HL-60 (cell line): ENCODE measurements at regions not wholly inside any gene's neighbourhood (a gene's known extent, or its start where the extent isn't known, plus 50 kb on each side); places are given as distances from the start of the nearest gene placed in this dataset.
"Not testable (repeated sequence)": the region's sequence is repeated elsewhere in the genome, so short reads cannot be mapped to it uniquely, and the experiment has no call there.

Experiments used
- DNase-seq, 2 experiments: peaks; one replicate each; pipeline ENCODE4 v3.0.0-alpha.2; 2010 to 2020; ENCODE audit warnings: low read depth in 1 of 2, low spot score in 1 of 2
- H3K27ac ChIP-seq: fragments of 250-450 bp; sonication (Bioruptor Pico); replicated peaks from 2 replicates; pipeline ENCODE4 v1.5.1; 2020; ENCODE audit warnings: mild to moderate bottlenecking, moderate library complexity
- H3K27me3 ChIP-seq: fragments of 250-450 bp; sonication (Bioruptor Pico); 2 replicates; pipeline ENCODE4 v1.5.1; 2021; ENCODE audit warnings: mild to moderate bottlenecking, moderate library complexity; ENCODE audit not compliant: insufficient read depth, poor library complexity, severe bottlenecking
- H3K4me3 ChIP-seq: replicated peaks from 2 replicates; pipeline ENCODE4 v1.5.1; 2011; ENCODE audit warnings: mild to moderate bottlenecking, control low read depth, low read length; ENCODE audit not compliant: insufficient read depth
- CTCF ChIP-seq: IDR thresholded peaks from one replicate; pipeline ENCODE4 v1.5.1; 2011; ENCODE audit warnings: low read length, control low read depth, inconsistent platforms; ENCODE audit not compliant: insufficient read depth
- GABPA ChIP-seq: IDR thresholded peaks from 2 replicates; pipeline ENCODE4 v1.6.1; 2012; ENCODE audit warnings: low read depth
- POLR2AphosphoS5 ChIP-seq: IDR thresholded peaks from 2 replicates; pipeline ENCODE4 v1.6.1; 2012; ENCODE audit warnings: low read depth
- REST ChIP-seq: IDR thresholded peaks from 2 replicates; pipeline ENCODE4 v1.6.1; 2012; ENCODE audit warnings: low read depth; ENCODE audit not compliant: insufficient replicate concordance
- SPI1 ChIP-seq: IDR thresholded peaks from 2 replicates; pipeline ENCODE4 v1.6.1; 2012; ENCODE audit warnings: low read depth, mild to moderate bottlenecking, borderline replicate concordance

- no peak for TF ChIP-seq SPI1
- TF ChIP-seq CTCF, result no peak
- no peak for TF ChIP-seq REST
- TF ChIP-seq POLR2AphosphoS5, result no peak
- no peak for TF ChIP-seq GABPA
- Histone ChIP-seq H3K4me3 (no peak overlapping the region), H3K27ac (no peak overlapping the region), H3K27me3 (no peaks in the 10 kb centered on the region)
- no peak for DNase-seq
Measured at GRCh38 chr3:174358252-174358651, 500.9 kb upstream of the NAALADL2 start.

- no peak overlapping the region for H3K4me3 ChIP-seq
- H3K27me3 ChIP-seq, result no peaks in the 10 kb centered on the region
- no peak for DNase-seq
- H3K27ac ChIP-seq, result no peak overlapping the region
- TF ChIP-seq CTCF (no peak), POLR2AphosphoS5 (no peak)
Measured at GRCh38 chr3:174362556-174362955, 496.6 kb upstream of the NAALADL2 start.

- no peak for DNase-seq
- no peak overlapping the region for H3K4me3 ChIP-seq
- no peak for TF ChIP-seq POLR2AphosphoS5
- TF ChIP-seq REST, result no peak
- no peak for TF ChIP-seq GABPA
- no peak for TF ChIP-seq CTCF
- no peak for TF ChIP-seq SPI1
- H3K27me3 ChIP-seq, result no peaks in the 10 kb centered on the region
- H3K27ac ChIP-seq, result no peak overlapping the region
Measured at GRCh38 chr3:174363256-174363655, 495.9 kb upstream of the NAALADL2 start.

- no peaks in the 10 kb centered on the region for H3K27me3 ChIP-seq
- DNase-seq, result no peak
- no peak overlapping the region for H3K4me3 ChIP-seq
- no peak overlapping the region for H3K27ac ChIP-seq
- TF ChIP-seq GABPA (no peak), SPI1 (no peak), POLR2AphosphoS5 (no peak), CTCF (no peak), REST (no peak)
Measured at GRCh38 chr3:174365796-174366195, 493.3 kb upstream of the NAALADL2 start.

- DNase-seq, H3K27me3 ChIP-seq, H3K27ac ChIP-seq, H3K4me3 ChIP-seq: not testable (repeated sequence)
Measured at GRCh38 chr3:174366904-174367303, 492.2 kb upstream of the NAALADL2 start.
